A673 (cell line): ENCODE measurements at regions not wholly inside any gene's neighbourhood (a gene's known extent, or its start where the extent isn't known, plus 50 kb on each side); places are given as distances from the start of the nearest gene placed in this dataset.

Experiments
- BruUV-seq: library from RNA; stranded (reverse); fragments of 400-500 nt; replicated peaks from 2 replicates; lab custom pipeline; 2021; lab: Mats Ljungman, UMichigan
- CTCF ChIA-PET: fragments of 300-600 bp; sonication (Branson Sonifier 250); formaldehyde crosslinking; loops from one replicate; lab custom pipeline; 2022; ENCODE audit warnings: antibody characterized with exemption; lab: Charles Lee
- POLR2A ChIA-PET: fragments of 300-600 bp; sonication (Branson Sonifier 250); formaldehyde crosslinking; loops from one replicate; lab custom pipeline; 2022; ENCODE audit warnings: antibody characterized with exemption; ENCODE audit not compliant: low non-redundant PET; lab: Charles Lee
- DNase-seq: peaks from one replicate; pipeline ENCODE4 v3.0.0-alpha.2; 2015; ENCODE audit warnings: low spot score
- H3K27ac ChIP-seq: fragments of 200-600 bp; sonication (generic); 2 replicates; pipeline ENCODE4 v1.5.1; 2016; ENCODE audit warnings: mixed run types, low read depth, mild to moderate bottlenecking, mixed read lengths, antibody characterized with exemption, low read length; ENCODE audit not compliant: poor library complexity, severe bottlenecking
- H3K27me3 ChIP-seq: fragments of 200-600 bp; sonication (generic); replicated peaks from 2 replicates; pipeline ENCODE4 v1.6.1; 2017; ENCODE audit warnings: mixed run types, low read depth, mild to moderate bottlenecking, mixed read lengths, antibody characterized with exemption, low read length; ENCODE audit not compliant: insufficient read depth, poor library complexity
- H3K36me3 ChIP-seq: fragments of 200-600 bp; sonication (generic); 2 replicates; pipeline ENCODE4 v1.6.1; 2016; ENCODE audit warnings: mixed run types, mild to moderate bottlenecking, mixed read lengths, antibody characterized with exemption, low read length; ENCODE audit not compliant: insufficient read depth, poor library complexity, severe bottlenecking
- H3K4me1 ChIP-seq: fragments of 200-600 bp; sonication (generic); 2 replicates; pipeline ENCODE4 v1.6.1; 2017; ENCODE audit warnings: mixed run types, mild to moderate bottlenecking, mixed read lengths, antibody characterized with exemption, low read length; ENCODE audit not compliant: insufficient read depth, poor library complexity, severe bottlenecking
- H3K4me3 ChIP-seq: fragments of 200-600 bp; sonication (generic); 2 replicates; pipeline ENCODE4 v1.5.1; 2016; ENCODE audit warnings: low read depth, mixed run types, mild to moderate bottlenecking, mixed read lengths, low read length; ENCODE audit not compliant: poor library complexity, severe bottlenecking
- H3K9me3 ChIP-seq: fragments of 200-600 bp; sonication (generic); 2 replicates; pipeline ENCODE4 v1.6.1; 2016; ENCODE audit warnings: mixed run types, low read depth, mild to moderate bottlenecking, mixed read lengths, antibody characterized with exemption, low read length; ENCODE audit not compliant: poor library complexity, severe bottlenecking
- CTCF ChIP-seq: fragments of 300-800, 200-600 bp; sonication (generic); conservative IDR thresholded peaks from 2 replicates; pipeline ENCODE4 v1.5.1; 2017; ENCODE audit warnings: low read depth, mild to moderate bottlenecking, antibody characterized with exemption, low read length, moderate library complexity, mixed read lengths
- EZH2 ChIP-seq: fragments of 200-600 bp; sonication (generic); IDR thresholded peaks from 2 replicates; pipeline ENCODE4 v1.6.1; 2017; ENCODE audit warnings: borderline replicate concordance, low read depth, mild to moderate bottlenecking, mixed read lengths, antibody characterized with exemption, low read length; ENCODE audit not compliant: poor library complexity, severe bottlenecking
- intact Hi-C: fragments of 100-400 bp; cut with micrococcal nuclease; formaldehyde crosslinking; loops from one replicate; pipeline ENCODE4 v1.10.0; 2022; ENCODE audit not compliant: unreplicated experiment

GRCh38 chr18:62655520-62656219, 59.7 kb upstream of the PHLPP1 start:
- intact Hi-C loops, result no loop called here
- Histone ChIP-seq H3K36me3 (no peaks in the 10 kb centered on the region), H3K4me1 (no peaks in the 10 kb centered on the region), H3K27ac (no peak overlapping the region), H3K9me3 (no peaks in the 10 kb centered on the region), H3K4me3 (no peak overlapping the region), H3K27me3 (no peaks in the 10 kb centered on the region)
- POLR2A ChIA-PET, result no interaction called here
- no peak for TF ChIP-seq CTCF
- TF ChIP-seq EZH2, result no peak
- no TSS peak for BruUV-seq
- CTCF ChIA-PET, result no interaction called here
- DNase-seq, result no peak

GRCh38 chr18:62658028-62658427, 57.3 kb upstream of the PHLPP1 start:
- Histone ChIP-seq H3K27ac (no peak overlapping the region), H3K36me3 (no peaks in the 10 kb centered on the region), H3K4me1 (no peaks in the 10 kb centered on the region), H3K27me3 (no peaks in the 10 kb centered on the region), H3K9me3 (no peaks in the 10 kb centered on the region), H3K4me3 (no peak overlapping the region)
- intact Hi-C loops, result no loop called here
- ChIA-PET POLR2A (no interaction called here), CTCF (interaction anchor here (0.6 kb wide), 1 partner anchor 552 kb away, joined by 3 read pairs; no protein-coding TSS in a partner anchor)
- BruUV-seq, result no TSS peak
- no peak for DNase-seq
- no peak for TF ChIP-seq CTCF
- TF ChIP-seq EZH2, result no peak

GRCh38 chr18:62659698-62660097, 55.6 kb upstream of the PHLPP1 start:
- no TSS peak for BruUV-seq
- Histone ChIP-seq H3K36me3 (no peaks in the 10 kb centered on the region), H3K4me3 (no peak overlapping the region), H3K9me3 (no peaks in the 10 kb centered on the region), H3K27me3 (no peaks in the 10 kb centered on the region), H3K27ac (no peak overlapping the region), H3K4me1 (no peaks in the 10 kb centered on the region)
- intact Hi-C loops, result no loop called here
- TF ChIP-seq EZH2 (no peak), CTCF (0 out of 2 replicates have a peak, but pooled peaks have one; percentile 10)
- POLR2A ChIA-PET, result no interaction called here
- CTCF ChIA-PET, result no interaction called here
- DNase-seq, result no peak
